ENCODE measurements at regions not wholly inside any gene's neighbourhood (a gene's known extent, or its start where the extent isn't known, plus 50 kb on each side); places are given as distances from the start of the nearest gene placed in this dataset.
A peak's percentile ranks its signal among the peaks of the same experiment; 100 is the strongest.

DNA sequence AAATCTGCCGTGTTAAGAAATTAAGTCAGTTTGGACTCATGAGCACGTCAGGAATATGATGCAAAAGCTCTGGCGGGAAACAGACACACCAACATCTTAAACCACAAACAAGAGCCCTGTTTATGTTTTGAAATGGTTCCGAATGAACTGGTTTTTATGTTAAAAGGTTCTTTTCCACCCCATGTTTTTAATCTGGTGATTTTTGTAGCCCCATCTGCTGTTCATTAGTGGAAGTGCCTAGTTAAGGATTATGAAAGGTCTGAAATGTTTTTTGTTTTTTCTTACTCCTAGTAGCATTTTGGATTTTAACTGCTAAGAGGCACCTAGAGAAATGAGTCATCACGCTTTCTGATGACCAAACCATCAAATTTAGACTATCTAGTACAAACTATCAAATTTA lies 404.1 kb upstream of the MKI67 start:
- TF ChIP-seq POLR2AphosphoS5 (IDR thresholded peaks at IDR 0.05; ENCODE audit: control insufficient read depth, insufficient read depth, low read depth, low read length) (no peak), RFX5 (IDR thresholded peaks at IDR 0.05; ENCODE audit: low read depth, low read length) (no peak), ZNF239 (CRISPR knock-in tag; IDR thresholded peaks at IDR 0.05) (no peak), ZNF830 (CRISPR knock-in tag; IDR thresholded peaks at IDR 0.05) (no peak), ZNF586 (CRISPR knock-in tag; conservative IDR thresholded peaks at IDR 0.05) (no peak), SMC3 (conservative IDR thresholded peaks at IDR 0.05; ENCODE audit: insufficient read depth, low read depth, low read length) (no peak), CBX8 (IDR thresholded peaks at IDR 0.05; ENCODE audit: borderline replicate concordance, extremely low read depth, low read depth, low read length, poor library complexity, severe bottlenecking) (no peak)
- TF ChIP-seq, protein P1, sequence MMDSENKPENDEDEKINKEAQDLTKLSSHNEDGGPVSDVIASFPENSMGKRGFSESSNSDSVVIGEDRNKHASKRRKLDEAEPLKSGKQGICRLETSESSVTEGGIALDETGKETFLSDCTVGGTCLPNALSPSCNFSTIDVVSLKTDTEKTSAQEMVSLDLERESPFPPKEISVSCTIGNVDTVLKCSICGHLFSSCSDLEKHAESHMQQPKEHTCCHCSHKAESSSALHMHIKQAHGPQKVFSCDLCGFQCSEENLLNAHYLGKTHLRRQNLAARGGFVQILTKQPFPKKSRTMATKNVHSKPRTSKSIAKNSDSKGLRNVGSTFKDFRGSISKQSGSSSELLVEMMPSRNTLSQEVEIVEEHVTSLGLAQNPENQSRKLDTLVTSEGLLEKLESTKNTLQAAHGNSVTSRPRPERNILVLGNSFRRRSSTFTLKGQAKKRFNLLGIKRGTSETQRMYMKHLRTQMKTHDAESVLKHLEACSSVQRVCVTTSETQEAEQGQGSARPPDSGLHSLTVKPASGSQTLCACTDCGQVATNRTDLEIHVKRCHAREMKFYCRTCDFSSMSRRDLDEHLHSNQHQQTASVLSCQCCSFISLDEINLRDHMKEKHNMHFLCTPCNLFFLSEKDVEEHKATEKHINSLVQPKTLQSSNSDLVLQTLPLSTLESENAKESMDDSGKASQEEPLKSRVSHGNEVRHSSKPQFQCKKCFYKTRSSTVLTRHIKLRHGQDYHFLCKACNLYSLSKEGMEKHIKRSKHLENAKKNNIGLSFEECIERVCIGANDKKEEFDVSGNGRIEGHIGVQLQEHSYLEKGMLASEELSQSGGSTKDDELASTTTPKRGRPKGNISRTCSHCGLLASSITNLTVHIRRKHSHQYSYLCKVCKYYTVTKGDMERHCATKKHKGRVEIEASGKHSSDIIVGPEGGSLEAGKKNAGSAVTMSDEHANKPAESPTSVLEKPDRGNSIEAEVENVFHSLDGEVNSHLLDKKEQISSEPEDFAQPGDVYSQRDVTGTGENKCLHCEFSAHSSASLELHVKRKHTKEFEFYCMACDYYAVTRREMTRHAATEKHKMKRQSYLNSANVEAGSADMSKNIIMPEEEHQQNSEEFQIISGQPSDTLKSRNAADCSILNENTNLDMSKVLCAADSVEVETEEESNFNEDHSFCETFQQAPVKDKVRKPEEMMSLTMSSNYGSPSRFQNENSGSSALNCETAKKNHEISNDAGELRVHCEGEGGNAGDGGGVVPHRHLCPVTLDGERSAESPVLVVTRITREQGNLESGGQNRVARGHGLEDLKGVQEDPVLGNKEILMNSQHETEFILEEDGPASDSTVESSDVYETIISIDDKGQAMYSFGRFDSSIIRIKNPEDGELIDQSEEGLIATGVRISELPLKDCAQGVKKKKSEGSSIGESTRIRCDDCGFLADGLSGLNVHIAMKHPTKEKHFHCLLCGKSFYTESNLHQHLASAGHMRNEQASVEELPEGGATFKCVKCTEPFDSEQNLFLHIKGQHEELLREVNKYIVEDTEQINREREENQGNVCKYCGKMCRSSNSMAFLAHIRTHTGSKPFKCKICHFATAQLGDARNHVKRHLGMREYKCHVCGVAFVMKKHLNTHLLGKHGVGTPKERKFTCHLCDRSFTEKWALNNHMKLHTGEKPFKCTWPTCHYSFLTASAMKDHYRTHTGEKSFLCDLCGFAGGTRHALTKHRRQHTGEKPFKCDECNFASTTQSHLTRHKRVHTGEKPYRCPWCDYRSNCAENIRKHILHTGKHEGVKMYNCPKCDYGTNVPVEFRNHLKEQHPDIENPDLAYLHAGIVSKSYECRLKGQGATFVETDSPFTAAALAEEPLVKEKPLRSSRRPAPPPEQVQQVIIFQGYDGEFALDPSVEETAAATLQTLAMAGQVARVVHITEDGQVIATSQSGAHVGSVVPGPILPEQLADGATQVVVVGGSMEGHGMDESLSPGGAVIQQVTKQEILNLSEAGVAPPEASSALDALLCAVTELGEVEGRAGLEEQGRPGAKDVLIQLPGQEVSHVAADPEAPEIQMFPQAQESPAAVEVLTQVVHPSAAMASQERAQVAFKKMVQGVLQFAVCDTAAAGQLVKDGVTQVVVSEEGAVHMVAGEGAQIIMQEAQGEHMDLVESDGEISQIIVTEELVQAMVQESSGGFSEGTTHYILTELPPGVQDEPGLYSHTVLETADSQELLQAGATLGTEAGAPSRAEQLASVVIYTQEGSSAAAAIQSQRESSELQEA (IDR thresholded peaks at IDR 0.05; ENCODE audit: low read depth): no peak
- TF ChIP-seq, protein P2, sequence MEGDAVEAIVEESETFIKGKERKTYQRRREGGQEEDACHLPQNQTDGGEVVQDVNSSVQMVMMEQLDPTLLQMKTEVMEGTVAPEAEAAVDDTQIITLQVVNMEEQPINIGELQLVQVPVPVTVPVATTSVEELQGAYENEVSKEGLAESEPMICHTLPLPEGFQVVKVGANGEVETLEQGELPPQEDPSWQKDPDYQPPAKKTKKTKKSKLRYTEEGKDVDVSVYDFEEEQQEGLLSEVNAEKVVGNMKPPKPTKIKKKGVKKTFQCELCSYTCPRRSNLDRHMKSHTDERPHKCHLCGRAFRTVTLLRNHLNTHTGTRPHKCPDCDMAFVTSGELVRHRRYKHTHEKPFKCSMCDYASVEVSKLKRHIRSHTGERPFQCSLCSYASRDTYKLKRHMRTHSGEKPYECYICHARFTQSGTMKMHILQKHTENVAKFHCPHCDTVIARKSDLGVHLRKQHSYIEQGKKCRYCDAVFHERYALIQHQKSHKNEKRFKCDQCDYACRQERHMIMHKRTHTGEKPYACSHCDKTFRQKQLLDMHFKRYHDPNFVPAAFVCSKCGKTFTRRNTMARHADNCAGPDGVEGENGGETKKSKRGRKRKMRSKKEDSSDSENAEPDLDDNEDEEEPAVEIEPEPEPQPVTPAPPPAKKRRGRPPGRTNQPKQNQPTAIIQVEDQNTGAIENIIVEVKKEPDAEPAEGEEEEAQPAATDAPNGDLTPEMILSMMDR (IDR thresholded peaks at IDR 0.05 in 2 of 3, conservative IDR thresholded peaks at IDR 0.05 in 1 of 3; ENCODE audit: insufficient read depth in 2 of 3, low read depth in 1 of 3, low read length in 3 of 3): peak; percentile 35 to 49 (median 37); a peak in 3 of 6 replicates
- TF ChIP-seq, protein P3, sequence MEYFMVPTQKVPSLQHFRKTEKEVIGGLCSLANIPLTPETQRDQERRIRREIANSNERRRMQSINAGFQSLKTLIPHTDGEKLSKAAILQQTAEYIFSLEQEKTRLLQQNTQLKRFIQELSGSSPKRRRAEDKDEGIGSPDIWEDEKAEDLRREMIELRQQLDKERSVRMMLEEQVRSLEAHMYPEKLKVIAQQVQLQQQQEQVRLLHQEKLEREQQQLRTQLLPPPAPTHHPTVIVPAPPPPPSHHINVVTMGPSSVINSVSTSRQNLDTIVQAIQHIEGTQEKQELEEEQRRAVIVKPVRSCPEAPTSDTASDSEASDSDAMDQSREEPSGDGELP (CRISPR knock-in tag; IDR thresholded peaks at IDR 0.05; ENCODE audit: borderline replicate concordance): no peak
- TF ChIP-seq, protein P4, sequence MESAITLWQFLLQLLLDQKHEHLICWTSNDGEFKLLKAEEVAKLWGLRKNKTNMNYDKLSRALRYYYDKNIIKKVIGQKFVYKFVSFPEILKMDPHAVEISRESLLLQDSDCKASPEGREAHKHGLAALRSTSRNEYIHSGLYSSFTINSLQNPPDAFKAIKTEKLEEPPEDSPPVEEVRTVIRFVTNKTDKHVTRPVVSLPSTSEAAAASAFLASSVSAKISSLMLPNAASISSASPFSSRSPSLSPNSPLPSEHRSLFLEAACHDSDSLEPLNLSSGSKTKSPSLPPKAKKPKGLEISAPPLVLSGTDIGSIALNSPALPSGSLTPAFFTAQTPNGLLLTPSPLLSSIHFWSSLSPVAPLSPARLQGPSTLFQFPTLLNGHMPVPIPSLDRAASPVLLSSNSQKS (CRISPR knock-in tag; IDR thresholded peaks at IDR 0.05): no peak

All from K562 (cell line).